Colonic mucosa (tissue), 4 donors: ENCODE measurements at regions not wholly inside any gene's neighbourhood (a gene's known extent, or its start where the extent isn't known, plus 50 kb on each side); places are given as distances from the start of the nearest gene placed in this dataset.

ENCODE experiments used
- DNase-seq: peaks from one replicate; pipeline ENCODE4 v3.0.0-alpha.2; 2020
- H3K27ac ChIP-seq: fragments of 200-600 bp; one replicate; pipeline ENCODE4 v1.8.0; 2021
- H3K27me3 ChIP-seq: fragments of 200-600 bp; one replicate; pipeline ENCODE4 v1.8.0; 2021
- H3K36me3 ChIP-seq: fragments of 200-600 bp; one replicate; pipeline ENCODE4 v1.8.0; 2021
- H3K4me1 ChIP-seq: fragments of 200-600 bp; one replicate; pipeline ENCODE4 v1.8.0; 2021; ENCODE audit warnings: mild to moderate bottlenecking
- H3K4me3 ChIP-seq: fragments of 200-600 bp; one replicate; pipeline ENCODE4 v1.8.0; 2021
- H3K9ac ChIP-seq, 2 donors: one replicate each; pipeline ENCODE4 v1.7.0; 2013; ENCODE audit warnings: control low read depth in 2 of 2, low read depth in 2 of 2, low read length in 2 of 2
- H3K9me3 ChIP-seq: fragments of 200-600 bp; one replicate; pipeline ENCODE4 v1.8.0; 2021
- CTCF ChIP-seq: fragments of 200-600 bp; IDR thresholded peaks from one replicate; pipeline ENCODE4 v1.8.0; 2022; ENCODE audit warnings: antibody characterized with exemption, mild to moderate bottlenecking
- intact Hi-C: fragments of 100-400 bp; cut with DNase I; formaldehyde crosslinking; loops from one replicate; pipeline ENCODE4 v1.14.1; 2022
- donor health status: healthy.
- donor health status: DM: no; HTN: no; CAD: no.
- donor health status: DM: no; HTN: no; CAD: no.

GRCh38 chr18:67007999-67008398 is 404.1 kb upstream of the CDH19 start:
- no peak for TF ChIP-seq CTCF
- DNase-seq = no peak
- no peak overlapping the region for H3K4me3 ChIP-seq
- no peaks in the 10 kb centered on the region for H3K27me3 ChIP-seq
- H3K36me3 ChIP-seq = no peaks in the 10 kb centered on the region
- H3K9me3 ChIP-seq = no peaks in the 10 kb centered on the region
- no peak overlapping the region for H3K27ac ChIP-seq
- no peak overlapping the region for H3K9ac ChIP-seq
- no peaks in the 10 kb centered on the region for H3K4me1 ChIP-seq
- intact Hi-C loops = no loop called here

GRCh38 chr18:67007085-67007484 is 403.2 kb upstream of the CDH19 start:
- no peaks in the 10 kb centered on the region for H3K36me3 ChIP-seq

GRCh38 chr18:67001052-67001451 is 397.2 kb upstream of the CDH19 start:
- no peak for DNase-seq
- no peak overlapping the region for H3K27ac ChIP-seq
- H3K36me3 ChIP-seq = no peaks in the 10 kb centered on the region
- no peak overlapping the region for H3K4me3 ChIP-seq
- intact Hi-C loops = no loop called here
- no peaks in the 10 kb centered on the region for H3K4me1 ChIP-seq
- H3K9ac ChIP-seq = no peak overlapping the region
- no peaks in the 10 kb centered on the region for H3K9me3 ChIP-seq
- TF ChIP-seq CTCF = no peak
- H3K27me3 ChIP-seq = no peaks in the 10 kb centered on the region

More at GRCh38 chr18:67007085-67007484, 403.2 kb upstream of the CDH19 start:
- Histone ChIP-seq H3K27me3 (no peaks in the 10 kb centered on the region), H3K9me3 (no peaks in the 10 kb centered on the region), H3K27ac (no peak overlapping the region), H3K4me3 (no peak overlapping the region), H3K9ac (no peak overlapping the region), H3K4me1 (no peaks in the 10 kb centered on the region)
- TF ChIP-seq CTCF = no peak
- intact Hi-C loops = no loop called here
- no peak for DNase-seq

GRCh38 chr18:66999003-66999402 is 395.1 kb upstream of the CDH19 start:
- Histone ChIP-seq H3K4me1 (no peaks in the 10 kb centered on the region), H3K27ac (no peak overlapping the region), H3K9me3 (no peaks in the 10 kb centered on the region), H3K36me3 (no peaks in the 10 kb centered on the region), H3K27me3 (no peaks in the 10 kb centered on the region), H3K4me3 (no peak overlapping the region), H3K9ac (no peak overlapping the region)
- TF ChIP-seq CTCF = no peak
- intact Hi-C loops = no loop called here
- DNase-seq = no peak

- DNase-seq = no peak
- no peak overlapping the region for H3K9ac ChIP-seq
- H3K4me1 ChIP-seq = no peaks in the 10 kb centered on the region
- no peaks in the 10 kb centered on the region for H3K9me3 ChIP-seq
- intact Hi-C loops = no loop called here
- no peak for TF ChIP-seq CTCF
- no peaks in the 10 kb centered on the region for H3K36me3 ChIP-seq
- H3K27ac ChIP-seq = no peak overlapping the region
- H3K27me3 ChIP-seq = no peaks in the 10 kb centered on the region
- H3K4me3 ChIP-seq = no peak overlapping the region
Measured at GRCh38 chr18:66995270-66995669, 391.4 kb upstream of the CDH19 start.

- no peaks in the 10 kb centered on the region for H3K4me1 ChIP-seq
- no peak for TF ChIP-seq CTCF
- H3K9me3 ChIP-seq = no peaks in the 10 kb centered on the region
- H3K4me3 ChIP-seq = no peak overlapping the region
- no peaks in the 10 kb centered on the region for H3K27me3 ChIP-seq
- DNase-seq = no peak
- H3K27ac ChIP-seq = no peak overlapping the region
- intact Hi-C loops = no loop called here
- H3K9ac ChIP-seq = no peak overlapping the region
- no peaks in the 10 kb centered on the region for H3K36me3 ChIP-seq
Measured at GRCh38 chr18:66994790-66995189, 390.9 kb upstream of the CDH19 start.
